Ishikawa (cell line): ENCODE measurements at regions not wholly inside any gene's neighbourhood (a gene's known extent, or its start where the extent isn't known, plus 50 kb on each side); places are given as distances from the start of the nearest gene placed in this dataset.

Experiments
- CEBPB ChIP-seq: IDR thresholded peaks from 2 replicates; pipeline ENCODE4 v1.6.1; 2012
- CREB1 ChIP-seq: IDR thresholded peaks from 2 replicates; pipeline ENCODE4 v1.6.1; 2012; ENCODE audit warnings: low read depth
- EP300 ChIP-seq: IDR thresholded peaks from 2 replicates; pipeline ENCODE4 v1.6.1; 2012; ENCODE audit warnings: borderline replicate concordance
- MAX ChIP-seq: IDR thresholded peaks from 2 replicates; pipeline ENCODE4 v1.6.1; 2012
- NFIC ChIP-seq: IDR thresholded peaks from 2 replicates; pipeline ENCODE4 v1.6.1; 2012
- YY1 ChIP-seq: IDR thresholded peaks from 2 replicates; pipeline ENCODE4 v1.6.1; 2012; ENCODE audit warnings: low read depth

GRCh38 chr13:81172603-81173002 is 831.7 kb upstream of the SPRY2 start:
- no peak for TF ChIP-seq MAX
- TF ChIP-seq EP300, result no peak
- no peak for TF ChIP-seq CREB1
- TF ChIP-seq CEBPB, result no peak
- TF ChIP-seq YY1, result no peak
- no peak for TF ChIP-seq NFIC
